Liver (tissue), 8 donors: ENCODE measurements at regions not wholly inside any gene's neighbourhood (a gene's known extent, or its start where the extent isn't known, plus 50 kb on each side); places are given as distances from the start of the nearest gene placed in this dataset.
A peak's percentile ranks its signal among the peaks of the same experiment; 100 is the strongest.
"Not testable (repeated sequence)": the region's sequence is repeated elsewhere in the genome, so short reads cannot be mapped to it uniquely, and the experiment has no call there.

Source experiments
- DNase-seq: peaks from one replicate; pipeline ENCODE4 v3.0.0-alpha.2; 2017; ENCODE audit warnings: low spot score
- H3K27ac ChIP-seq, 2 donors: one replicate each; pipeline ENCODE4 v1.7.0; 2013; ENCODE audit warnings: inconsistent platforms in 2 of 2, low read length in 2 of 2, control low read depth in 1 of 2, low read depth in 1 of 2, mild to moderate bottlenecking in 1 of 2
- H3K27me3 ChIP-seq, 4 donors: one replicate each; pipeline versions ENCODE4 v1.6.1 to v1.7.0; 2013; ENCODE audit warnings: low read length in 3 of 4, inconsistent platforms in 1 of 4, mild to moderate bottlenecking in 1 of 4, moderate library complexity in 1 of 4; ENCODE audit not compliant: control insufficient read depth in 4 of 4, insufficient read depth in 4 of 4
- H3K36me3 ChIP-seq, 4 donors: one replicate each; pipeline versions ENCODE4 v1.6.1 to v1.7.0; 2013; ENCODE audit warnings: low read length in 3 of 4, mild to moderate bottlenecking in 3 of 4, low read depth in 1 of 4, moderate library complexity in 1 of 4; ENCODE audit not compliant: control insufficient read depth in 4 of 4, insufficient read depth in 3 of 4
- H3K4me1 ChIP-seq, 4 donors: one replicate each; pipeline versions ENCODE4 v1.6.1 to v1.7.0; 2013; ENCODE audit warnings: low read length in 3 of 4, mild to moderate bottlenecking in 3 of 4, moderate library complexity in 1 of 4; ENCODE audit not compliant: control insufficient read depth in 4 of 4, insufficient read depth in 4 of 4
- H3K4me3 ChIP-seq, 3 donors: one replicate each; pipeline versions ENCODE4 v1.6.1 to v1.7.0; 2013; ENCODE audit warnings: low read length in 3 of 3, control low read depth in 1 of 3, low read depth in 1 of 3, mild to moderate bottlenecking in 1 of 3
- H3K9ac ChIP-seq, 2 donors: one replicate each; pipeline ENCODE4 v1.7.0; 2013; ENCODE audit warnings: low read length in 2 of 2, mild to moderate bottlenecking in 2 of 2, moderate library complexity in 2 of 2, control low read depth in 1 of 2, low read depth in 1 of 2
- H3K9me3 ChIP-seq, 4 donors: one replicate each; pipeline versions ENCODE4 v1.6.1 to v1.7.0; 2013; ENCODE audit warnings: low read length in 3 of 4; ENCODE audit not compliant: control insufficient read depth in 4 of 4
- CTCF ChIP-seq: fragments of 150-350 bp; IDR thresholded peaks from 2 replicates; pipeline ENCODE4 v1.5.1; 2017; ENCODE audit warnings: improper control_type of control experiment, low read depth, low read length; ENCODE audit not compliant: missing input control
- HNF4A ChIP-seq, 2 donors: conservative IDR thresholded peaks; 2 replicates each; pipeline ENCODE4 v1.6.1; 2016; ENCODE audit warnings: antibody characterized with exemption in 2 of 2, mild to moderate bottlenecking in 2 of 2
- RAD21 ChIP-seq, 2 donors: IDR thresholded peaks; 2 replicates each; pipeline ENCODE4 v1.6.1; 2016; ENCODE audit warnings: antibody characterized with exemption in 2 of 2, mild to moderate bottlenecking in 2 of 2
- SP1 ChIP-seq: IDR thresholded peaks from 2 replicates; pipeline ENCODE4 v1.6.1; 2018; ENCODE audit warnings: antibody characterized with exemption, mild to moderate bottlenecking
- WGBS: extraction: QIAGEN DNeasy Blood & Tissue Kit; methylation state at CpG from one replicate; pipeline ENCODE4 v1.1.7; 2013; 5-methylcytosine and 5-hydroxymethylcytosine counted together
- donor health status: healthy.
- donor health status: healthy.
- donor health status: healthy.
- donor health status: healthy.
- donor health status: healthy.

- TF ChIP-seq HNF4A (conservative IDR thresholded peaks at IDR 0.05), result peak; percentile 61 to 64
- peak; percentile 20 for TF ChIP-seq SP1
- H3K27ac ChIP-seq, H3K27me3 ChIP-seq, DNase-seq, H3K9me3 ChIP-seq, H3K9ac ChIP-seq, H3K4me1 ChIP-seq, H3K36me3 ChIP-seq, H3K4me3 ChIP-seq: not testable (repeated sequence)
- 77% methylated on average over 3 of the region's 3 CpGs for WGBS
Observed at GRCh38 chr17:18546514-18547398, 70.2 kb downstream of the LGALS9C start.

- H3K4me3 ChIP-seq, H3K9me3 ChIP-seq, DNase-seq, H3K27ac ChIP-seq, H3K36me3 ChIP-seq, H3K27me3 ChIP-seq, H3K9ac ChIP-seq, H3K4me1 ChIP-seq: not testable (repeated sequence)
- WGBS, result 97% methylated on average over 4 of the region's 4 CpGs
Observed at GRCh38 chr17:18557086-18557485, 80.5 kb downstream of the LGALS9C start.

GRCh38 chr17:18563381-18564098, 80.7 kb downstream of the TBC1D28 start:
- 73% methylated on average over 14 of the region's 16 CpGs for WGBS
- DNase-seq, H3K27ac ChIP-seq, H3K36me3 ChIP-seq, H3K4me1 ChIP-seq, H3K9ac ChIP-seq, H3K4me3 ChIP-seq, H3K27me3 ChIP-seq, H3K9me3 ChIP-seq: not testable (repeated sequence)
- peak in 1 of 2 donors; percentile 24 for TF ChIP-seq RAD21 (IDR thresholded peaks at IDR 0.05)

GRCh38 chr17:18564099-18564448, 80.1 kb downstream of the TBC1D28 start:
- H3K9me3 ChIP-seq, H3K27ac ChIP-seq, H3K36me3 ChIP-seq, H3K4me1 ChIP-seq, H3K4me3 ChIP-seq, H3K9ac ChIP-seq, DNase-seq, H3K27me3 ChIP-seq: not testable (repeated sequence)
- WGBS, result 12% methylated on average over 3 of the region's 3 CpGs
- TF ChIP-seq RAD21 (IDR thresholded peaks at IDR 0.05), result peak; percentile 70 to 82
- peak; percentile 54 for TF ChIP-seq CTCF

GRCh38 chr17:18568108-18568995, 75.8 kb downstream of the TBC1D28 start:
- H3K9ac ChIP-seq, DNase-seq, H3K4me1 ChIP-seq, H3K36me3 ChIP-seq, H3K4me3 ChIP-seq, H3K27me3 ChIP-seq, H3K27ac ChIP-seq, H3K9me3 ChIP-seq: not testable (repeated sequence)
- 91% methylated on average over 15 of the region's 17 CpGs for WGBS

GRCh38 chr17:18569489-18569913, 74.7 kb downstream of the TBC1D28 start:
- H3K4me3 ChIP-seq, DNase-seq, H3K9me3 ChIP-seq, H3K36me3 ChIP-seq, H3K27me3 ChIP-seq, H3K27ac ChIP-seq, H3K4me1 ChIP-seq, H3K9ac ChIP-seq: not testable (repeated sequence)
- WGBS, result 10% methylated on average over 7 of the region's 8 CpGs
